ENCODE measurements at regions not wholly inside any gene's neighbourhood (a gene's known extent, or its start where the extent isn't known, plus 50 kb on each side); places are given as distances from the start of the nearest gene placed in this dataset.

DNA sequence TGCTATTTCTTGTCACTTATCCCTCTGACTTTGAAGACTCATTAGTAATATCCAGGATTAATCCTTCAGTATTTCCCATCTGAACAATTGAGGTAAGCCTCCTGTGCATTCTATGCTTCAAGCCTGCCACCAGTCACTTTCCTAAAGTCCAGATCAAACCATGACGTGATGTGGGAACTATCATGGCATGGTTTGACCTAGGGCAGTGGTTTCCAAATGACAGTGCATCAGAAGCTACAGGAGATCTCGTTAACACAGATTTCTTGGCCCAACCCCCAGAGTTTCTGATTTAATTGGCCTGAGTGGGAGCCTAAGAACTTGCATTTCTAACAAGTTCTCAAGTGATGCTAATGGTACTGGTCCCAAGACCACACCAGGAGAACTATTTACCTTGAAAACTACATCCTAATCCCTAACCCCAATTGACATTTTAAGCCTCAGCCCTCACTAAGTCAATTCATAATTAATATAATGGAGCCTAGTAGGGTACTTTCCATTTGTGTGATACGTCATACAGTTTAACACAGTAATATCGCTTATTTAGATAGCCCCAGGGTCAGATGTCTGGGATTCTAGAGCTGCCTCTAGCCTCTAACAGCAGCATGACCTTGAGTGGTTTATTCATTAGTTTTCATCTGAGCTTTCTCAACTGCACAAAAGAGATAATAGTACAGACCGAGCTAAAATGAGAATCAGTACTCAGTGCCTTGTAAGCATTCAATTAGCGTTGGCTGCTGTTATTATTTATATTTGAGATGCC, 907.6 kb downstream of the TFAP2A start:
- TF ChIP-seq, protein P1, sequence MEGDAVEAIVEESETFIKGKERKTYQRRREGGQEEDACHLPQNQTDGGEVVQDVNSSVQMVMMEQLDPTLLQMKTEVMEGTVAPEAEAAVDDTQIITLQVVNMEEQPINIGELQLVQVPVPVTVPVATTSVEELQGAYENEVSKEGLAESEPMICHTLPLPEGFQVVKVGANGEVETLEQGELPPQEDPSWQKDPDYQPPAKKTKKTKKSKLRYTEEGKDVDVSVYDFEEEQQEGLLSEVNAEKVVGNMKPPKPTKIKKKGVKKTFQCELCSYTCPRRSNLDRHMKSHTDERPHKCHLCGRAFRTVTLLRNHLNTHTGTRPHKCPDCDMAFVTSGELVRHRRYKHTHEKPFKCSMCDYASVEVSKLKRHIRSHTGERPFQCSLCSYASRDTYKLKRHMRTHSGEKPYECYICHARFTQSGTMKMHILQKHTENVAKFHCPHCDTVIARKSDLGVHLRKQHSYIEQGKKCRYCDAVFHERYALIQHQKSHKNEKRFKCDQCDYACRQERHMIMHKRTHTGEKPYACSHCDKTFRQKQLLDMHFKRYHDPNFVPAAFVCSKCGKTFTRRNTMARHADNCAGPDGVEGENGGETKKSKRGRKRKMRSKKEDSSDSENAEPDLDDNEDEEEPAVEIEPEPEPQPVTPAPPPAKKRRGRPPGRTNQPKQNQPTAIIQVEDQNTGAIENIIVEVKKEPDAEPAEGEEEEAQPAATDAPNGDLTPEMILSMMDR (IDR thresholded peaks at IDR 0.05 in 8 of 11, conservative IDR thresholded peaks at IDR 0.05 in 3 of 11): no peak
- TF ChIP-seq POLR2A (IDR thresholded peaks at IDR 0.05): no peak

Measured in spleen (tissue), 7 donors.